Activated naive CD8-positive, alpha-beta T cell (primary cell): ENCODE measurements at regions not wholly inside any gene's neighbourhood (a gene's known extent, or its start where the extent isn't known, plus 50 kb on each side); places are given as distances from the start of the nearest gene placed in this dataset.

Source experiments
- H3K27ac Mint-ChIP-seq: one replicate; pipeline ENCODE4 v1.8.0; 2021; ENCODE audit warnings: mixed read lengths
- H3K27me3 Mint-ChIP-seq: one replicate; pipeline ENCODE4 v1.8.0; 2021; ENCODE audit warnings: mixed read lengths
- H3K36me3 Mint-ChIP-seq: one replicate; pipeline ENCODE4 v1.8.0; 2021; ENCODE audit warnings: mixed read lengths
- H3K4me1 Mint-ChIP-seq: one replicate; pipeline ENCODE4 v1.8.0; 2021; ENCODE audit warnings: low read depth, mixed read lengths
- H3K4me3 Mint-ChIP-seq: one replicate; pipeline ENCODE4 v1.8.0; 2021; ENCODE audit warnings: mild to moderate bottlenecking, mixed read lengths
- H3K9me3 Mint-ChIP-seq: one replicate; pipeline ENCODE4 v1.8.0; 2021; ENCODE audit warnings: low read depth, mixed read lengths

DNA sequence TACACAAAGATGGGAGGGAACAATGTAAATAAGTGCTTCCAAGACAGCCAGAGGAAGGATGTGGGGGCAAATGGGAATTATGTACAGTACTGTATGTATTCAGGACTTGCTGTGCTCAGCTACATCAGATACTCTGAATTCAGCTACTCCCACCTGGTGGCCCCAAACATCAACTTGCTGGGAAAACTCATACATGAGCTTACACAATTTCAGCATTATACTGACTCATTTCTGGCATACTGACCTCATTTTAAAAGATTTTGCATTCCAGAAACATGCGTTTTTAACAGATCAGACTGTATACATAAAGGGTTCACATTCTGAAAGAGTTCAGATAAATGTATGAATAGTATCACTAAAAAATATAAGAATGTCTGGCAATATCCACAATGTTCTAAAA is 59.7 kb downstream of the GPX5 start:
- Mint-ChIP-seq H3K27ac (no peak overlapping the region), H3K27me3 (peaks cover 41% of the 10 kb centered on the region), H3K9me3 (peaks cover 6% of the 10 kb centered on the region), H3K4me3 (no peak overlapping the region), H3K4me1 (peaks cover 33% of the 10 kb centered on the region), H3K36me3 (peaks cover 7% of the 10 kb centered on the region)

DNA sequence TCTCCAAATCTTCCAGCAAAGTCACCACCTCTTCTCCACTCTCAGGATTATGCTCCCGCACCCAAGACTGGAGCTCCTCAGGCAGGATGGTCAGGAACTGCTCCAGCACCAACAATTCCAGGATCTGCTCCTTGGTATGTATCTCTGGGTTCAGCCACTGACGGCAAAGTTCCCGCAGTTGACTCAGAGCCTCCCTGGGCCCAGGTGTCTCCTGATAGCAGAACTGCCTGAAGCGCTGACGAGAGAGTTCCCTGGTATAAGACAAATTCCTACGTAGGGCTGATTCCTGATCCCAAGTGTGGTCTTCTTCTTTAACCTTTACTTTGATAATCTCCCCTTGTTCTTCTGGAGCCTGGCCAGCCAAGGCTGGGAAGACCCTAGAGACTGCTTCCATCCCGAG is 60.6 kb downstream of the GPX5 start:
- Mint-ChIP-seq H3K4me1 (peaks cover 33% of the 10 kb centered on the region), H3K9me3 (peaks cover 6% of the 10 kb centered on the region), H3K27ac (no peak overlapping the region), H3K27me3 (peaks cover 46% of the 10 kb centered on the region), H3K36me3 (peaks cover 7% of the 10 kb centered on the region), H3K4me3 (peak overlapping the region; percentile 89)

DNA sequence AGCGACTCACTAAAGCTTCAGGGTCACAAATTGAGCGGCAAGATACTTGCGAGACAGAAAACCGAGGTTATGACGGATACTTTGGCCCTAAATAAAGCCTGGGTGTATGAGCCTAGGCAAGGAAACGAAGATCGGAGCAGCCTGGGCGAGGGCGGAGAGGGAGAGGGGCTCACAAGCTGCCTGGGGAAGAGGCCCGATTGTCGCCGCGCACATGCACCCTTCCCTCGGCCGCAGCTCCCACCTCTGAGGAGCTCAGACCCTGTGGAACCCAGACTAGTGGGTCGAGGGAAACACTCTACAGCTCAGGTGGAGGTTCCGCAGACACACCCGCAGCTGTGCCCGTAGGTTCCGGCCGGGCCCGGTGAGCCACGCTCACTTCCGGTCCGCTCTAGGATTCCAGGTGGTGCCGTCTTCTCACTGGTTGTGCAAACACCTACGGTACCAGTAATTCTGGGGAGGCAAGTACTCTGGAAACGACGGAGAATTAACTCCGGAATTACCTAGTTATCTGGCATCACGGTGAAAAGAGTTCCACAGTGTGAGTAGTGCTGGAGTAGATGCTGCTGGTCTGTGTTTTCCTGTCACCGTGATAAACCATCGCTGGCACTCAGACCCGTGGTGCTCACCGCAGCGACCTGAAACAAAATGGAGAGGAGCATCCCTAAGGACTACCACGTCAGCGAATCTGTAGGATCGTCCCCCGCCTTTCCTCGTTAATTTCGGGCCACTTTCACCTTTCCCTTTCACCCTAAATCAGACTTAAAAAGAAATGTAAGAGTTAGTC is 61.5 kb downstream of the GPX5 start:
- Mint-ChIP-seq H3K27me3 (peaks cover 46% of the 10 kb centered on the region), H3K27ac (peak overlapping the region; percentile 55), H3K9me3 (peaks cover 6% of the 10 kb centered on the region), H3K4me3 (peak overlapping the region; percentile 89), H3K4me1 (peaks cover 33% of the 10 kb centered on the region), H3K36me3 (peaks cover 7% of the 10 kb centered on the region)

DNA sequence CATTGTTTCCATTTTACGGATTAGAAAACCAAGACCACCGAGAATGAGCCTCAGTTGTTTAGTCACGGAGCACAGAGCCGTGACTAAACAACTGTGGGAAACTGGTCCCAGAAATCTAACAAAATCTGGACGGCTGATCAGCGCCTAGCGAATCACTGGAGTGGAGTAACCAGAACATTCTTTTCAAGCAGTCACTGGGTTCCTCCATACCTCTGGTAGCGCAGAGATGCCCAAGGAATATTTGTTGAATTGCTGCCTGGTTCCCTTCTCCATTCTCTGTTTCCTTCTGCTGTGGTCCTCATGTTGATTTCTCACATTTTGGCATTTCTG is 62.0 kb downstream of the GPX5 start:
- Mint-ChIP-seq H3K4me1 (peaks cover 33% of the 10 kb centered on the region), H3K9me3 (peaks cover 6% of the 10 kb centered on the region), H3K4me3 (peak overlapping the region; percentile 89), H3K27ac (no peak overlapping the region), H3K36me3 (peaks cover 7% of the 10 kb centered on the region), H3K27me3 (peaks cover 50% of the 10 kb centered on the region)

DNA sequence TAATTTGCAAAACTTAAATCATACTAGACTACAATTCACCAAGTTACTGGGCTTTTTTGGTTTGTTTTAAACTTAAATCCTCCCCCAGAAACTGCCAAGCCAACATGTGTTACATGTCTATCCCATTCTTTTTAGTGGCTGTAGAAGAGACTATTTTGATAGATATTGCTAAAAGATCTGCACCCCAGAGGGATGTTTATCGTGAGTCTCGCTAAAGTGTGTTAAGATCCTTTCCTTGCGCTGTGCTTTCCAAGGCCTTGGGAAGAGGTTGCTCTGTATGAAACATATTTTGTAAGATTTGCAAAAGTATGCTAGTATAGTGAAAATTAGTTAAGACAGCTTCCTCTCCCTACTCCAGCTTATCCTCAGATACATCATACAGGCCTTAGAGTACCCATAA is 63.0 kb downstream of the GPX5 start:
- peaks cover 6% of the 10 kb centered on the region for H3K9me3 Mint-ChIP-seq
- H3K4me3 Mint-ChIP-seq, result peak overlapping the region; percentile 89
- H3K4me1 Mint-ChIP-seq, result peaks cover 33% of the 10 kb centered on the region
- peak overlapping the region; percentile 69 for H3K27ac Mint-ChIP-seq
- peaks cover 7% of the 10 kb centered on the region for H3K36me3 Mint-ChIP-seq
- H3K27me3 Mint-ChIP-seq, result peaks cover 54% of the 10 kb centered on the region

DNA sequence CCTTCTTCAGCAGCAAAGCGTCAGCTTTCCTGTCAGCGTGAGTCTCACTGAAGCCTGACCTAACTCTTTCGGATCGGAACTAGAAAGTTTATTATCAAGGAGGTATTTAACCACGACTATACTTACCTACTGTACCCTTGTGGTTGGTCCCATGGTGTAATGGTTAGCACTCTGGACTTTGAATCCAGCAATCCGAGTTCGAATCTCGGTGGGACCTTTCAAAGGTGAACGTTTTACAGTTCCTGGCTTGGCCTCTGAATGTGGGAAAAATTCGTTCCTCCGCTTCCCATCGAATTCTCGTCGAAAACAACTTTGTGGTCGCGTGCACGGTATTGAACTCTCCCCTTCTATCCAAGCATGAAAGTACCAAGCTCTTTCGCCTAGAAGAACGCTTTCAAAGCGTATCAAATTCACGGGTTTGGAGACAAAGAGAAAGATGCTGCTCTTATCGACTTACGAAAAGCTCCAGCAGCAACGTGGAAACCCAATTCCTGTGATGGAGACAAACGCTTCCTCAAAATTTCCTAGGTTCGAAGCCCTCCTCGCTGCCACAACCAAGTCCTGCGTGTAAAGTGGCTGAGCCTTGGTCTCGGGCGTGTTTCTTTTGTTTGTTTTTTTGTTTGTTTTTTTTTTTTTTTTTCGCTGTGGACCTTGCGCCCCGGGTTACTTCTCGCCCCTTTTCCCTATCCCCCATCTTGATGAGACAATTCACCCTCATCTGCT is 63.7 kb downstream of the GPX5 start:
- peaks cover 33% of the 10 kb centered on the region for H3K4me1 Mint-ChIP-seq
- H3K4me3 Mint-ChIP-seq, result peak overlapping the region; percentile 89
- peaks cover 56% of the 10 kb centered on the region for H3K27me3 Mint-ChIP-seq
- peaks cover 6% of the 10 kb centered on the region for H3K9me3 Mint-ChIP-seq
- H3K36me3 Mint-ChIP-seq, result peaks cover 7% of the 10 kb centered on the region
- peak overlapping the region; percentile 69 for H3K27ac Mint-ChIP-seq

DNA sequence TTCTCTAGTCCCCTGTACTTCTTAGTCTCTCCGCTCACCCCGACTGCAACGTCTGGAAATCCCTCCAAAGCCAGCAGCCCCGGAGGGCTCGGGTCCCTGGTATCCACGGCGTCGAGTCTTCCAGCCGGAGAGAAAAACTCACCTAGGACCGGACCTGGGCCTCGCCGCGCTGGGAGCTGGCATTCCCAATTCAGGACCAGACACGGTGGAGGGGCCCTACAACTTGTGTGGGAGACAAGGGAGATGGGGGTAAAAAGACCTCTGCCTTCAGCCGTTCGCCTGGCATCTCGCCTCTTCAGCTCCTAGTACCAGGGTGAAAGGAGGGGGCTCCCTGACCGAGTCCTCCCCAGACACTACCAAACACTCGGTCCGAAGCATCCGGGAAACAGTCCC is 64.3 kb downstream of the GPX5 start:
- peaks cover 5% of the 10 kb centered on the region for H3K36me3 Mint-ChIP-seq
- H3K27me3 Mint-ChIP-seq, result peaks cover 56% of the 10 kb centered on the region
- H3K4me3 Mint-ChIP-seq, result peak overlapping the region; percentile 89
- peaks cover 33% of the 10 kb centered on the region for H3K4me1 Mint-ChIP-seq
- peaks cover 6% of the 10 kb centered on the region for H3K9me3 Mint-ChIP-seq
- no peak overlapping the region for H3K27ac Mint-ChIP-seq

DNA sequence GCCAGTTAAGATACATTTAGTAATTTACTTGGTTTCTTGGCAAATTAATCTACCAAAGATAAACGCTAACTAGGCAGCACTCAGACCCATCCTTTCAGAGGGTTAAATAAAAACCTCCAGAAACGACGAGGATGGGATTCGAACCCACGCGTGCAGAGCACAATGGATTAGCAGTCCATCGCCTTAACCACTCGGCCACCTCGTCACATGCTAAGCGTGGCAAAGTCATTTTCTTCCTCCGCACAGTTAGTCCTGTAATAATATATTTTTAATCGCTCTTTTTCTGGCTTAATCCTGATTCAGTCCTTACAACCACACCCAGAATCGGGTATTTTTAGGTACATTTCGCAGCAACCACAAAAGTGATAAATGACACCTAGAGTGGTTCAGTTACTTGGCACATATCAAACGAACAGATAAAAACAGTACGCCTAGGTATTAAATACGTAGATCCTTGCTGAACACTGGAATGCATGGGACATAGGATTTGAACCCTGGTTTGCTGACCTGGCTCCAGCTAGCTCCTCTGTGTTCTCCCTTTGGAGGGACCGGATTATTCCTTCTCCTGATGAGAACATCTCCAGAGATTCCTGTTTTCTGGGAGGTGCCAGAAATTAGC is 71.6 kb downstream of the GPX5 start:
- no peak overlapping the region for H3K27ac Mint-ChIP-seq
- peaks cover 13% of the 10 kb centered on the region for H3K9me3 Mint-ChIP-seq
- H3K27me3 Mint-ChIP-seq, result peaks cover 42% of the 10 kb centered on the region
- H3K4me1 Mint-ChIP-seq, result peaks cover 7% of the 10 kb centered on the region
- H3K4me3 Mint-ChIP-seq, result peak overlapping the region; percentile 59
- peaks cover 8% of the 10 kb centered on the region for H3K36me3 Mint-ChIP-seq

DNA sequence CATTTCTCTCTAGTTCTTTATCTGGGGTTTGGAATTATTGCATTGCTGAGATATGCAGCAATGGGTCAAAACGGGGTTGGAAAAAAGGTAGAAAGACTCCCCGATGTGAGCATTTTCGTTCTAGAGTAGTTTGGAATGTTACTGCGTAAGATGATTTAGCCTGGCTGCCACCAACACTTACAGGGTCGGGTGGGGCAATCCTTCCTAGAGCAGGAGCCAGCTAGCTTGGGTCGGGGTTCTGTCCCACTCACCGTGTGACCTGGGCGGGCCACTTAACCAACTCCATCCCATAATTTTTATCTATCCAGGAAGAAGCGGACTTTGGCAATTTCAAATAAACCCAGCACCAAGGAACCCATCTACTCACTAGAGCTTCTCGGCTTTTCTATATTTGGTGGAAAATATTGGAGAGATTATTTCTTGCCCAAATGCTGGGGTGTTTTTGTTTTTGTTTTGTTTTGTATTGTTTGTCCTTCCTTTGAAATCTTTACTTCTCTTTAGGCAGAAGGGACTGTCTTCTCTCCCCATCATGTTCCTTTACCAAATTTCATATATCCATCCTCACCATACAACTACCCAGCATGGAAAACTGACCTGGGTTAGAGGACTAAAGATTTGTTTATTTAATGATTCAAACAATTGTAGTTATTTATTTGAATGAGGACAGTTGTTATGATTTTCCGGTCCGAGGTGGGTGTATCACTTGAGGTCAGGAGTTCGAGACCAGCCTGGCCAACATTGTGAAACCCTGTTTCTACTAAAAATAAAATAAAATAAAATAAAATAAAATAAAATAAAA is 72.4 kb downstream of the GPX5 start:
- H3K4me3 Mint-ChIP-seq, result peak overlapping the region; percentile 59
- peaks cover 7% of the 10 kb centered on the region for H3K4me1 Mint-ChIP-seq
- H3K36me3 Mint-ChIP-seq, result peaks cover 8% of the 10 kb centered on the region
- no peak overlapping the region for H3K27ac Mint-ChIP-seq
- H3K27me3 Mint-ChIP-seq, result peaks cover 39% of the 10 kb centered on the region
- peaks cover 13% of the 10 kb centered on the region for H3K9me3 Mint-ChIP-seq

DNA sequence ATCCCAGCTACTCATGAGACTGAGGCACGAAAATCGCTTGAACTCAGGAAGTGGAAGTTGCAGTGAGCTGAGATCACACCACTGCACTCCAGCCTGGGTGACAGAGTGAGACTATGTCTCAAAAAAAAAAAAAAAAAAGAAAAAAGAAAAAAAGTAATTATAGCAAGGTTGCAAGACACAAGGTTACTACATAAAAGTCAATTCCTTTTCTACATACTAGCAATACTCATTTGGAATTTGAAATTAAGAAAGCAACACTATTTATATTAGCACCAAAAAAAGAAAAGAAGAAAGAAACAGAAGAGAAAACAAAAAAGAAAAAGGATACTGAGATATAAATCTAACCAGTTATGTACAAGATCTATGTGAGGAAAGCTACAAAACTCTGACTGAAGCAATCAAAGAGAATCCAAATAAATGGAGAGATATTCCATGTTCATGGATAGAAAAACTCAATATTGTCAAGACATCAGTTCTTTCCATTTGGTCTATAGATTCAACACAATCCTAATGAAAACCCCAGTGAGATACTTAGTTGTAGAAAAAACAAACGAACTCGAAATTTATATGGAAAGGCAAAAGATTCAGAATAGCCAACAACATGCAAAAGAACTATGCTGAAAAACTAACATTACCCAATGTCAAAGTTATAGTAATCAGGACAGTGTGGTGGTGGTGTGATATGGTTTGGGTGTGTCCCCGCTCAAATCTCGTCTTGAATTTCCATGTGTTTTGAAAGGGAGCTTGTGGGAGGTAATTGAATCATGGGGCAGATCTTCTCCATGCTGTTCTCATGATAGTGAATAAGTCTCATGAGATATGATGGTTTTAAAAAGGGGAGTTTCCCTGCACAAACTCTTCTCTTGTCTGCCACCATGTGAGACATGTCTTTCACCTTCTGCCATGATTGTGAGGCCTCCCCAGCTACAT is 73.3 kb downstream of the GPX5 start:
- H3K4me1 Mint-ChIP-seq, result peaks cover 7% of the 10 kb centered on the region
- H3K9me3 Mint-ChIP-seq, result peaks cover 13% of the 10 kb centered on the region
- H3K27me3 Mint-ChIP-seq, result peaks cover 40% of the 10 kb centered on the region
- H3K4me3 Mint-ChIP-seq, result no peak overlapping the region
- H3K36me3 Mint-ChIP-seq, result peaks cover 8% of the 10 kb centered on the region
- H3K27ac Mint-ChIP-seq, result no peak overlapping the region

DNA sequence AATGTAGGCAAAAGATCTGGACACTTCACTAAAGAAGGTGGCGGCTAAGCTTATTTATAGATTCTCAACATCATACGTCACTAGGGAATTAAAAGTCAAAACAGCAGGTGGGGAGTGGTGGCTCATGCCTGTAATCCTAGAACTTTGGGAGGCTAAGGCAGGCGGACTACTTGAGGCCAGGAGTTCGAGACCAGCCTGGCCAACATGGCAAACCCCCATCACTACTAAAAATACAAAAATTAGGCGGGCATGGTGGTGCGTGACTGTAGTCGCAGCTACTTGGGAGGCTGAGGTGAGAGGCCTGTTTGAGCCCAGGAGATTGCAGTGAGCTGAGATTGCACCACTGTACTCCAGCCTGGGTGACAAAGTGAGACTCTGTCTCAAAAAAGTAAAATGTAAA is 74.6 kb downstream of the GPX5 start:
- Mint-ChIP-seq H3K27ac (no peak overlapping the region), H3K4me1 (peaks cover 7% of the 10 kb centered on the region), H3K4me3 (no peak overlapping the region), H3K36me3 (peaks cover 8% of the 10 kb centered on the region), H3K27me3 (peaks cover 41% of the 10 kb centered on the region), H3K9me3 (peaks cover 13% of the 10 kb centered on the region)

DNA sequence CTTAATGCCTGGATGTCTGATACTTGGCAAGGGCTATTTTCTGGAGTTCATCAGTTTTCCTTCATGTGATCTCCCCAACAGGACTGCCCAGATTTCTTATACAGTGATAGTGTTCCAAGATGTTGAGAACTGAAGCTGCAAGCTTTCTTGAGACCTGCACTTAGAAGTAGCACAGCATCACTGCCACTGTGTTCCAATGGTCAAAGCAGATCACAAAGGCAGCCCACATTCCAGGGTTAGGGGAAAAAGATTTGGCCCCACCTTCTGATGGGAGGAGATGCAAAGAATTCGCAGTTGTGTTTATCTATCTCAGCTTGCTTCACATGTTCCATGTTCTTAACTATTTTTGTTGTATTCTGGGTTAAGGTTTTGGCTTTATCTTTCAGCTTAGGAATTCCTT is 78.2 kb downstream of the GPX5 start:
- Mint-ChIP-seq H3K9me3 (peaks cover 8% of the 10 kb centered on the region), H3K27ac (no peak overlapping the region), H3K4me3 (no peak overlapping the region), H3K27me3 (peaks cover 36% of the 10 kb centered on the region), H3K4me1 (peaks cover 10% of the 10 kb centered on the region), H3K36me3 (peaks cover 7% of the 10 kb centered on the region)

DNA sequence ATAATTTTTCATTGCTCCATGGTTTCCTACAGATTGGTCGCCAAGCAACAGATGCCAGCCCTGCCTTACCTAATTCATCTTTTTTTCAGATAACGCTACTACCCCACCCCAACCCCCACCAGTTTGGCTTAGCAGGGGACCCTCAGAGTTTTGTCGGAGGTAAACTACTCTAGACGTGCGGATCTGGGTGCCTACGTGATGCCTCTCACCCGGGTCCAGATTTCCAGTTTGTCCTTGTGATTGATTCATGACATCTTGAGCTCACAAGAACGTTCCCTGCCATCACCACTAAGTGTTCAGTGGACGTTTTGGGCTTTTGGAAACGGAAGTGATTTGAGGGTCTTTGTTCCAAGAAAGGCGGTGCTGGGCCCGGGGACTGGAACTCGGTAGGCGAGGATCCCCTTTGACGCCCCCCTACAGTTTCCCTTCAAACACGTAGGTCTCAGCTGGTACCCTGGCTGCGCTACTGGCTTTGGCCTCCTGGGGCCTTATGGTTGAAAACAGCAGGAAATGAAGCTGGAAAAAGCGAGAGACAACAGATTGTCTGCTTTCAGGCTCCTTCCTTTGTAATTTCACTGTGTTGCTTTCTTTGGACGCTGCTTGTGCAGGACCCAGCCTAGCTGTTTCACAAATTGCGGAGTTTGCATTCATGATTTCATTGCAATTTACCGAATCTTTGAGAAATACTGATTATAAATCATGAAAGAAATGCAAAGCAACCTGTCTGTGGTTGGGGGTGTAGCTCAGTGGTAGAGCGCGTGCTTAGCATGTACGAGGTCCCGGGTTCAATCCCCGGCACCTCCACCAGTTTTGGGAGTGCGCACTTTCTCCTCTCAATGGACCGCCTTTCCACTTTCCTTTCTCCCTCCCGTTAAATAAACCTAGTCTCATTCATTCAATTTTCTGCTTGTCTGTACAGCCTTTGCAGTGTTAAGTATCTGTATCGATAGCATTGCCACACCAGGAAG is 81.0 kb downstream of the GPX5 start:
- H3K4me3 Mint-ChIP-seq, result peak overlapping the region; percentile 81
- no peaks in the 10 kb centered on the region for H3K36me3 Mint-ChIP-seq
- no peaks in the 10 kb centered on the region for H3K9me3 Mint-ChIP-seq
- peaks cover 32% of the 10 kb centered on the region for H3K27me3 Mint-ChIP-seq
- H3K27ac Mint-ChIP-seq, result peak overlapping the region; percentile 83
- H3K4me1 Mint-ChIP-seq, result peaks cover 10% of the 10 kb centered on the region
